Epithelial cell of proximal tubule (primary cell): ENCODE measurements at regions not wholly inside any gene's neighbourhood (a gene's known extent, or its start where the extent isn't known, plus 50 kb on each side); places are given as distances from the start of the nearest gene placed in this dataset.

Source experiments
- DNase-seq: peaks from one replicate; pipeline ENCODE4 v3.0.0-alpha.2; 2011; ENCODE audit warnings: low read depth
- H3K4me3 ChIP-seq: 2 replicates; pipeline ENCODE4 v1.5.1; 2011; ENCODE audit warnings: low read depth, mild to moderate bottlenecking, low read length
- TF ChIP-seq, protein P1 (sequence below): conservative IDR thresholded peaks from 2 replicates; pipeline ENCODE4 v1.5.1; 2012; ENCODE audit warnings: low read depth, mild to moderate bottlenecking, low read length

DNA sequence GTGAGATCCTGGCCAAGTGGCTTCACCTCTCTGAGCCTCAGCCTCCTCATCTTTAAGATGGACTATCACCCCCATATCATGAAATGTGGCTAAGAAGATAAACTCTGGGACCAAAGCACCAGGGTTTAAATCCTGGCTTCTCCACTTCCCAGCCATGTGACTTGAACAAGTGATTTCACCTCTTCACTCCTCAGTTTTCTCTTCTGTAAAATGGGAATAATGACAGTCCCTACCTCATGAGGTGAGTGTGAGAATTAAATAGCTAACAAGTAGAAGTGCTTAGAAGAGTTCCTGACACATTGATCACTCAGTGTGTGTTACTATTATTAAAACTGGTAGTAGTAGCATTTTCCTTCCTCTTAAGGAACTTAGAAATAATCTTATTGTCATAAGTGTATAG is 516.9 kb upstream of the SULF2 start:
- no peak overlapping the region for H3K4me3 ChIP-seq
- no peak for DNase-seq
- TF ChIP-seq, protein P1, sequence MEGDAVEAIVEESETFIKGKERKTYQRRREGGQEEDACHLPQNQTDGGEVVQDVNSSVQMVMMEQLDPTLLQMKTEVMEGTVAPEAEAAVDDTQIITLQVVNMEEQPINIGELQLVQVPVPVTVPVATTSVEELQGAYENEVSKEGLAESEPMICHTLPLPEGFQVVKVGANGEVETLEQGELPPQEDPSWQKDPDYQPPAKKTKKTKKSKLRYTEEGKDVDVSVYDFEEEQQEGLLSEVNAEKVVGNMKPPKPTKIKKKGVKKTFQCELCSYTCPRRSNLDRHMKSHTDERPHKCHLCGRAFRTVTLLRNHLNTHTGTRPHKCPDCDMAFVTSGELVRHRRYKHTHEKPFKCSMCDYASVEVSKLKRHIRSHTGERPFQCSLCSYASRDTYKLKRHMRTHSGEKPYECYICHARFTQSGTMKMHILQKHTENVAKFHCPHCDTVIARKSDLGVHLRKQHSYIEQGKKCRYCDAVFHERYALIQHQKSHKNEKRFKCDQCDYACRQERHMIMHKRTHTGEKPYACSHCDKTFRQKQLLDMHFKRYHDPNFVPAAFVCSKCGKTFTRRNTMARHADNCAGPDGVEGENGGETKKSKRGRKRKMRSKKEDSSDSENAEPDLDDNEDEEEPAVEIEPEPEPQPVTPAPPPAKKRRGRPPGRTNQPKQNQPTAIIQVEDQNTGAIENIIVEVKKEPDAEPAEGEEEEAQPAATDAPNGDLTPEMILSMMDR: no peak

DNA sequence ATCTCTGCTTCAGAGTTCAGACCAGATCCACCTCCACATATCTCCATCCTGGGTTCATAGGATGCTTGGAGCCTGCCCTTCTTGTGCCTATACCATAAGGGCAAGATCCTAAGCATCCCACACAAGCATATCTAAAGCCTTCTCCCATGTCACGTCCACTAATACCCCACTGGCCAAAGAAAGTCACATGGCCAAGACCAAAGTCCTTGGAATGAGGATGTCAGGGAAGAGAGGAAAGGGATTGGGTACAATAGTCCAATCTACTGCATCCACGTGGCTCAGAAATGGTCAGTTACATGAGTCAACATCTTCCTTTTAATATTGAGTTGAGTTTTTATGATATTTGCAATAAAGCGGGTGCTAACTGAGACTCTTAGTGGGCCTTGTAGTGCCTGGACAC is 515.9 kb upstream of the SULF2 start:
- TF ChIP-seq, protein P1: no peak
- no peak for DNase-seq

DNA sequence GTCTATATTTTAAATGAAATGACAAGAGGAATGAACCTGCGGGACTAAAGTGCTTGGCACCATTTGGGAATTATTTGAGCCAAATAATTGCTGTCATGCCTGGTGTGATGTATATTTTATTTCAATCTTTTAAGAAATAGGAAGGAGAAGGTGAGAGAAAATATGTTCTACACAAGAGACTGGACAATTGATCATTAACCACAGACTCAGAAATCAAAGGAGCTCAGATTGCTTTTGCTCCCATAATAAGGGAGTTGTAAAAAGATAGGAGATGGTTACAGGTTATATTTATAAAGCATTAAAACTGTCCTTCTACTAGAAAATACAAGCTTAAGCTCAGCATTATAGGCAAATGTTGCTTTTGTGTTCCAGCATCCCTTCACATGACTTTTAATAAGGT is 515.2 kb upstream of the SULF2 start:
- TF ChIP-seq, protein P1: no peak
- H3K4me3 ChIP-seq: no peak overlapping the region
- DNase-seq: no peak

More for the DNA sequence above, 515.9 kb upstream of the SULF2 start:
- no peak overlapping the region for H3K4me3 ChIP-seq

DNA sequence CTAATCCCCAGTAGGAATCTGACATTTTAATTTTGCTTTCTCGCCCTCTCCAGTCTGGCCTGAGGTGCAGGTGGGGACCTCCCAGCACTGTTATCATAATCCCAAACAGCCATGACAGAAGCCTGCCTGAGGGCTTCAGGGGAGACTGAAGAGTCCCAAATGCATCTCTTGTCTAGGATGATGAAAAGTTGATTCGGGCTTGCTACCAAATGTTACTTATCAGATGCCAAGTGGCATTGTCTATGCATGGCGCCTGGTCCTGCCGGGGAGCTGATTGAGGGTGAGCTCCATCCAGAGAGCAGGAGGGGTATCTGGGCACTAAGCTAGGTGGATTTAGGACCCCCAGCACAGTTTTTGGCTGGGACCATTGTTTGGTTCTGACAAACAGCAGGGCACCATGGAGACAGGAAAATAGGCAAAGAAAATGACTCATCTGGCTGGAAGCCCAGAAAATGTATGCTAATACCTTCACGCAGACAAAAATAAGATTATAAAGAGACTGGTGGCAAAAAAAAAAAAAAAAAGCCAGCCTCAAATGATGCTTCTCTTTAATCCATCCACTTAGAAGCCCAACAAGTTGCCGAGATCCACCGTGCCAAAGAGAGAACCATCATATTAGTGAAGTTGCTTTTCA is 513.7 kb upstream of the SULF2 start:
- H3K4me3 ChIP-seq: no peak overlapping the region
- no peak for DNase-seq
- TF ChIP-seq, protein P1: no peak

DNA sequence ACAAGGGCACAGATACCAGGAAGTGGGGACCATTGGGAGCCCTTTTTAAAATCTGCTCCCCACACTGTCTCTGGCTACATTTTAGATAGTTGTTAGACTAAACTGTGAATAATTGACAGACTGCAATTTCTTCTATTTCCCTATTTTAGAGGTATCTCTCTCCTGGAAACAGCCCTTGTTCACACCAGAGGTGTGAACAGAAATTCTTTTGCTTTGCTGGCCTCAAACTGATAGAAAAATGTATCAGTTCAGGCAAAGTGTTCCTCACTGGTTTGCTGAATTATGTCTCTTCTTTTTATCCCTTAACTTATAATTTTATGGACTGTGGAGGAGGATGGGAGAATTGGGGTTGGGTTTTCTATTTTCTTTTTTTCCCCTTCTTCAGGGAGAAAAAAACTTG is 513.2 kb upstream of the SULF2 start:
- DNase-seq: no peak
- no peak overlapping the region for H3K4me3 ChIP-seq
- TF ChIP-seq, protein P1: no peak

DNA sequence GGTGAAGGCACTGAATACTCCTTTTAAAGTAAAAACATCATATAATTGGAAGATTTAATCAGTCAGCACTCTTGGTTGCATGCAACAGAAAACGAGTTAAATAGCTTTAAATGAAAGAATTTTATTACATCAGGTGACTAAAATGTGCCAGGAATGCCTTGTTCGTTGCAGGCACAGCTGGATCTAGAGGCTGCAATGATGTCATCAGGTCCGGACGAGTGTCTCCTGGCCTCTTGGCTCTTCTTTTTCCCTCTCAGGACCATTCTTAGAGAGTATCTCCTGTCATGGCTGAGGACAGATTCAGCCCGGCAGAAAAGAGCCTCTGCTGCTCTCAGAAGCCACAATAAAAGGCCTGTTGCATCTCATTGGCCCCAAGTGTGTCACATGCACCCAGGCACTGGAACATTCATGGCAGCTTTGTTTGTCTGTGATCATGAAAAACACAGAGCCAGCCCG is 510.7 kb upstream of the SULF2 start:
- no peak for DNase-seq
- no peak overlapping the region for H3K4me3 ChIP-seq
- TF ChIP-seq, protein P1: no peak

DNA sequence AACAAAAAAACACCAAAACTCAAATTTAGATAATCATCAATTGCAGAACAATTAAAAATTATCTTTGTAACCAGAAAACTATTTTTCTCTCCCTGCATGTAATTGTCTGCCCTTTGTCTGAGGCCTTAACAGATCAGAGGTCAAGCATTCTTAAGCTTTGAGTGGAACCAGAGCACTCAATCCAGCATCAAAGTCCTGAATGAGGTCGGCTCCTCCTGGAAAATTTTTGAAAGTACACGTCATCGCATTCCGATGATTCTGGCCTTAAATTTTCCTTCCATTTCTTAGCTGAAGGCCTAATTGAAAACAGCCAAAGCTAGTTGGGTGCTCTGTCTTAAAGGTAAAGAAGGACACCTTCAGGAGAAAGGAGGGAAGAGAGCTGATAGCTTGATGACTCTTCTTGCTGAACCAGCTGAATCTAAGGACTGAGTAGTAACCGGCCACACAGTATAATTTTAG is 510.2 kb upstream of the SULF2 start:
- TF ChIP-seq, protein P1: peak; percentile 72
- DNase-seq: peak; percentile 99

More for the DNA sequence above, 510.2 kb upstream of the SULF2 start:
- H3K4me3 ChIP-seq: no peak overlapping the region
